ENCODE measurements at regions not wholly inside any gene's neighbourhood (a gene's known extent, or its start where the extent isn't known, plus 50 kb on each side); places are given as distances from the start of the nearest gene placed in this dataset.
A peak's percentile ranks its signal among the peaks of the same experiment; 100 is the strongest.

GRCh38 chr6:168372889-168373288 lies 53.3 kb upstream of the DACT2 start:
- no peaks in the 10 kb centered on the region for H3K9me3 ChIP-seq
- peak; percentile 13 to 26 for DNase-seq (ENCODE audit: low spot score in 2 of 2)
- H3K27me3 ChIP-seq: peaks cover 8% of the 10 kb centered on the region
- TF ChIP-seq POLR2AphosphoS5 (IDR thresholded peaks at IDR 0.05): no peak
- TF ChIP-seq POLR2A (IDR thresholded peaks at IDR 0.05): no peak
- no peak for TF ChIP-seq CTCF (IDR thresholded peaks at IDR 0.05)
- no peak for TF ChIP-seq EP300 (IDR thresholded peaks at IDR 0.05)
- H3K36me3 ChIP-seq: no peaks in the 10 kb centered on the region
- no peak overlapping the region for H3K27ac ChIP-seq
- 94% methylated on average over 16 of the region's 16 CpGs for WGBS
- H3K4me1 ChIP-seq: peaks cover 15% of the 10 kb centered on the region
- no peak overlapping the region for H3K4me3 ChIP-seq

GRCh38 chr6:168373389-168373788 lies 53.8 kb upstream of the DACT2 start:
- no peaks in the 10 kb centered on the region for H3K9me3 ChIP-seq

GRCh38 chr6:168374051-168374502 lies 54.5 kb upstream of the DACT2 start:
- Histone ChIP-seq H3K27me3 (peaks cover 8% of the 10 kb centered on the region), H3K9me3 (no peaks in the 10 kb centered on the region), H3K27ac (no peak overlapping the region), H3K4me1 (peaks cover 15% of the 10 kb centered on the region), H3K36me3 (no peaks in the 10 kb centered on the region), H3K4me3 (no peak overlapping the region)
- TF ChIP-seq POLR2A (IDR thresholded peaks at IDR 0.05): no peak
- no peak for TF ChIP-seq CTCF (IDR thresholded peaks at IDR 0.05)
- no peak for TF ChIP-seq POLR2AphosphoS5 (IDR thresholded peaks at IDR 0.05)
- TF ChIP-seq EP300 (IDR thresholded peaks at IDR 0.05): no peak
- peak; percentile 46 to 53 for DNase-seq (ENCODE audit: low spot score in 2 of 2)
- WGBS: 90% methylated on average over 10 of the region's 13 CpGs

More at GRCh38 chr6:168373389-168373788, 53.8 kb upstream of the DACT2 start:
- peaks cover 15% of the 10 kb centered on the region for H3K4me1 ChIP-seq
- no peak overlapping the region for H3K4me3 ChIP-seq
- H3K27me3 ChIP-seq: peaks cover 8% of the 10 kb centered on the region
- TF ChIP-seq CTCF (IDR thresholded peaks at IDR 0.05) (no peak), POLR2AphosphoS5 (IDR thresholded peaks at IDR 0.05) (no peak), EP300 (IDR thresholded peaks at IDR 0.05) (no peak), POLR2A (IDR thresholded peaks at IDR 0.05) (no peak)
- WGBS: over 99% methylated on average over 7 of the region's 7 CpGs
- no peak overlapping the region for H3K27ac ChIP-seq
- H3K36me3 ChIP-seq: no peaks in the 10 kb centered on the region
- DNase-seq (ENCODE audit: low spot score in 2 of 2): peak; percentile 41 to 53

- Histone ChIP-seq H3K9me3 (no peaks in the 10 kb centered on the region), H3K4me3 (no peak overlapping the region), H3K36me3 (no peaks in the 10 kb centered on the region), H3K27me3 (peaks cover 8% of the 10 kb centered on the region), H3K27ac (no peak overlapping the region), H3K4me1 (peaks cover 15% of the 10 kb centered on the region)
- WGBS: 92% methylated on average over 7 of the region's 15 CpGs
- TF ChIP-seq CTCF (IDR thresholded peaks at IDR 0.05) (no peak), POLR2A (IDR thresholded peaks at IDR 0.05) (no peak), EP300 (IDR thresholded peaks at IDR 0.05) (no peak), POLR2AphosphoS5 (IDR thresholded peaks at IDR 0.05) (no peak)
- peak; percentile 39 to 70 for DNase-seq (ENCODE audit: low spot score in 2 of 2)
These were observed 55.0 kb upstream of the DACT2 start for GRCh38 chr6:168374541-168375071.

- Histone ChIP-seq H3K4me1 (peaks cover 15% of the 10 kb centered on the region), H3K36me3 (no peaks in the 10 kb centered on the region), H3K9me3 (no peaks in the 10 kb centered on the region), H3K27ac (no peak overlapping the region), H3K27me3 (peaks cover 8% of the 10 kb centered on the region), H3K4me3 (no peak overlapping the region)
- peak; percentile 15 to 56 for DNase-seq (ENCODE audit: low spot score in 2 of 2)
- WGBS: 90% methylated on average over 9 of the region's 9 CpGs
- TF ChIP-seq CTCF (IDR thresholded peaks at IDR 0.05) (no peak), POLR2A (IDR thresholded peaks at IDR 0.05) (no peak), EP300 (IDR thresholded peaks at IDR 0.05) (no peak), POLR2AphosphoS5 (IDR thresholded peaks at IDR 0.05) (no peak)
These were observed 56.5 kb upstream of the DACT2 start for GRCh38 chr6:168376120-168376519.
